Mucosa of descending colon (tissue), 3 donors: ENCODE measurements at regions not wholly inside any gene's neighbourhood (a gene's known extent, or its start where the extent isn't known, plus 50 kb on each side); places are given as distances from the start of the nearest gene placed in this dataset.

Experiments used
- ATAC-seq: fragments of 200-7000 bp; cut with Tn5 transposase; one replicate; pipeline ENCODE4 v1.9.1; 2020; ENCODE audit warnings: mild to moderate bottlenecking, moderate library complexity
- DNase-seq, 3 donors: peaks; one replicate each; pipeline ENCODE4 v3.0.0-alpha.2; 2020
- H3K36me3 ChIP-seq: fragments of 200-600 bp; one replicate; pipeline ENCODE4 v1.8.0; 2021; ENCODE audit warnings: low read depth, mild to moderate bottlenecking
- H3K4me1 ChIP-seq: fragments of 200-600 bp; one replicate; pipeline ENCODE4 v1.8.0; 2021; ENCODE audit warnings: low read depth, mild to moderate bottlenecking
- H3K4me3 ChIP-seq: fragments of 200-600 bp; one replicate; pipeline ENCODE4 v1.8.0; 2021; ENCODE audit warnings: mild to moderate bottlenecking
- H3K9me3 ChIP-seq: fragments of 200-600 bp; one replicate; pipeline ENCODE4 v1.8.0; 2021; ENCODE audit warnings: mild to moderate bottlenecking
- CTCF ChIP-seq: fragments of 200-600 bp; IDR thresholded peaks from one replicate; pipeline ENCODE4 v1.8.0; 2022; ENCODE audit warnings: antibody characterized with exemption, mild to moderate bottlenecking
- intact Hi-C, 2 donors: fragments of 100-400 bp; cut with DNase I in 1 of 2; cut with micrococcal nuclease in 1 of 2; formaldehyde crosslinking; loops; one replicate each; pipeline versions ENCODE4 v1.11.0 to v1.11.1; 2022; cut with DNase I, micrococcal nuclease
- donor health status: DM: no; HTN: no; CAD: no; lungs with moderate emphysema.
- donor health status: DM: no; HTN: no; CAD: no.
- donor health status: DM: no; HTN: yes; CAD: no.

GRCh38 chr11:79544361-79544760, 103.5 kb upstream of the TENM4 start:
- Histone ChIP-seq H3K36me3 (no peaks in the 10 kb centered on the region), H3K9me3 (no peaks in the 10 kb centered on the region), H3K4me1 (no peaks in the 10 kb centered on the region), H3K4me3 (no peak overlapping the region)
- intact Hi-C loops, result no loop called here
- no peak for TF ChIP-seq CTCF
- no peak for ATAC-seq
- no peak for DNase-seq

DNA sequence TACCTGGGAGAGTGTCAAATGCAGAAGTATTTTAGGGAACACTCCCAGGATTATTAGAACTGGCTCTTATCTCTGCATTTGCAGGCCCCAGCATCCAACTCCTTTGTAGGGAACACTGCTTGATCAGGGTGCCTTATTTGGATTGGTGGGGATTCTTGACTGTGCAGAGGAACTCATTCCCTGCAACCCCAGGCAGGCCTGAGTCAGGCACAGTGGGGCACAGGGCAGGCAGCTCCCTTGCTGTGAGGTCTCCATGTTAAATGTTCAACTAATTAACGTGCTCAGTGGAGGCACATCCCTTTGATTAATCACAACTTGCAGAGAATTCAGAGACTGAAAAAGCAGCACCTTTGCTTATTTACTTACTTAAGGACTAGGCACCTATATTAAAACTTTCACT, 102.3 kb upstream of the TENM4 start:
- H3K9me3 ChIP-seq, result no peaks in the 10 kb centered on the region
- no peaks in the 10 kb centered on the region for H3K4me1 ChIP-seq
- DNase-seq (no peak), ATAC-seq (no peak)
- no peaks in the 10 kb centered on the region for H3K36me3 ChIP-seq
- intact Hi-C loops, result no loop called here
- no peak overlapping the region for H3K4me3 ChIP-seq
- no peak for TF ChIP-seq CTCF

DNA sequence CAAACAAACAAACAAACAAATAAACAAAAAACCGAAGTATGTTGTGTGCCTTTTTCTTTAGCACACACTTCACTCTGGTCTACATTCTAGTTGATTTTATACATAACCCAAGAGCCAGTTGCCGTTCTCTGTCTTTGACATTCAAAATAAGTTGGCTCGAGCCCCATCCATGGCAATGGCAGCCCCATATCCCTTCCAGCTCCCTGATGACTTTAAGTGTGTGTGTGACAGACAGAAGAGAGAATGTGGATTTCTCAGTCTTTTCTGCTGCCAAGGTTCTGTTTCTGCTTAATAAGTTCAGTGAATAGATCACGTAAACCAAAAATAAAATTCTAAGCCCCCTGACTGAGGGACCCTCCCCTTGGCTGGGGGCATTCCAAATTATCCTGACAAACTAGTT, 100.6 kb upstream of the TENM4 start:
- intact Hi-C loops, result no loop called here
- ATAC-seq, result no peak
- Histone ChIP-seq H3K36me3 (no peaks in the 10 kb centered on the region), H3K4me3 (no peak overlapping the region), H3K4me1 (no peaks in the 10 kb centered on the region), H3K9me3 (no peaks in the 10 kb centered on the region)
- TF ChIP-seq CTCF, result no peak
- DNase-seq, result no peak

- intact Hi-C loops, result no loop called here
- no peak for TF ChIP-seq CTCF
- Histone ChIP-seq H3K36me3 (no peaks in the 10 kb centered on the region), H3K9me3 (no peaks in the 10 kb centered on the region), H3K4me1 (no peaks in the 10 kb centered on the region), H3K4me3 (no peak overlapping the region)
- DNase-seq (no peak), ATAC-seq (no peak)
Observed at GRCh38 chr11:79538775-79539174, 97.9 kb upstream of the TENM4 start.

GRCh38 chr11:79536155-79536917, 95.5 kb upstream of the TENM4 start:
- no peak for TF ChIP-seq CTCF
- no peak overlapping the region for H3K4me3 ChIP-seq
- H3K4me1 ChIP-seq, result no peaks in the 10 kb centered on the region
- H3K9me3 ChIP-seq, result no peaks in the 10 kb centered on the region
- H3K36me3 ChIP-seq, result no peaks in the 10 kb centered on the region
- intact Hi-C loops, result no loop called here
- DNase-seq (no peak), ATAC-seq (peak; percentile 35)

- Histone ChIP-seq H3K4me1 (no peaks in the 10 kb centered on the region), H3K4me3 (no peak overlapping the region), H3K9me3 (no peaks in the 10 kb centered on the region), H3K36me3 (no peaks in the 10 kb centered on the region)
- no peak for TF ChIP-seq CTCF
- ATAC-seq (no peak), DNase-seq (no peak)
- intact Hi-C loops, result no loop called here
Observed at GRCh38 chr11:79535606-79536005, 94.8 kb upstream of the TENM4 start.
